ENCODE measurements at regions not wholly inside any gene's neighbourhood (a gene's known extent, or its start where the extent isn't known, plus 50 kb on each side); places are given as distances from the start of the nearest gene placed in this dataset.
A peak's percentile ranks its signal among the peaks of the same experiment; 100 is the strongest.

DNA sequence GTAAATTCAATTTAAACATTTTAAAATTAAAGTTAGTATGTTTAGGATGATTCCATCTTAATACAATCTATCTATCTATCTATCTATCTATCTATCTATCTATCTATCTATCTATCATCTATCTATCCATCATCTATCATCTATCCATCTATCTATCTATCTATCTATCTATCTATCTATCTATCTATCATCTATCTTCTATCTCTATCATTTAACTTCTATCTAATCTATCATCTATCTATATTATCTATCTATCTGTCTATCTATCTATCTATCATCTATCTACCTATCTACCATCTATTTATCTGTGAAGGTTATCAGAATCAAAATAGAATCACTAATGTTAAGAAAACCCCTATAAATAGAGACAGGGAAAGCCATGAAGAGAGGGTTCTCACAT lies 78.3 kb downstream of the RAMP3 start:
- no peak for DNase-seq

DNA sequence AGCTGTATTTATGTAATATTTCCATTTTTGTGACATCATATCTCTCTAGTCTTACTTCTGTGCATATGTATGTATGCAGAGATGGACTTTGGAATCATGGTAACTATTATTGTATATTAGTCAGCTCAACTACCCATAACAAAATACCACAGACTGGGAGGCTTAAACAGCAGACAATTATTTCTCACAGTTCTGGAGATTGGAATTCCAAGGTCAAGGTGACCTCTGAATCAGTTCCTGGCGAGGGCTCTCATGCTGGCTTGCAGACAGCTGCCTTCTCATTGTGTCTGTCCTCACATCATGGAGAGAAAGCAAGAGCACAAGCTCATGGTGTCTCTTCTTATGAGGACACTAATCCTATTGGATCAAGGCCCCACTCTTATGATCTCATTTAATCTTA lies 79.1 kb downstream of the RAMP3 start:
- DNase-seq: no peak

DNA sequence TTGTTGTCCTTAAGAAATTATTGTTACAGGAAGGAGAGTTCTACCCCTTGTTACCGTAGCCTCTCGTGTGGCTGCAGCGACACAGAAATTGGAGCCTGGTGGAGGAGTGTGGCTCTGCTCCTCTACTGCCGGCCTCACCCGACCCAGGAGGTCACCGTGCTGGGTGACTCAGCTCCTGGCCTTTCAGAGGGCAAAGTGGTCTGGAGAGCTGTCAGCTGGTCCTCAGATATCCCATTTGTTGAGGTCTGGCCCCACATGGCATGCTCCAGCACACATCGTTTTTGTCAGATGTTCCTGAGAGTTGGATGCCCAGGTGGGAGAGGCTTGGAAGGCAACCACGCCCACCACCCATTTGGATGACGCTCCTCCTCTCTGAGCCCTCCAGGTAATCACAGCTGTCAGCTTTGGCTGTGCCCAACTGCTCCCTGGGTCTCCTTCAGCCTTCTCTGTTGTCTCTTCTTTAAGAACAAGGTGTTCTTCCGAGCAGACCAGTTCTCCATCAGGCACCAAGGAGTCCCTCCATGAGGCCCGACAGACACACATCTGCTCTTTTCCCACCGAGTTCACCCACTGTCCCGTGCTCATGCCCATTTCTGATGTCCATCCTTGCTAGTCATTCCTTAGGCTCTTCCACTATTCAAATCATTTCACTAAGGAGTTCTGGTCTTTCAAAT lies 80.3 kb downstream of the RAMP3 start:
- no peak for DNase-seq

DNA sequence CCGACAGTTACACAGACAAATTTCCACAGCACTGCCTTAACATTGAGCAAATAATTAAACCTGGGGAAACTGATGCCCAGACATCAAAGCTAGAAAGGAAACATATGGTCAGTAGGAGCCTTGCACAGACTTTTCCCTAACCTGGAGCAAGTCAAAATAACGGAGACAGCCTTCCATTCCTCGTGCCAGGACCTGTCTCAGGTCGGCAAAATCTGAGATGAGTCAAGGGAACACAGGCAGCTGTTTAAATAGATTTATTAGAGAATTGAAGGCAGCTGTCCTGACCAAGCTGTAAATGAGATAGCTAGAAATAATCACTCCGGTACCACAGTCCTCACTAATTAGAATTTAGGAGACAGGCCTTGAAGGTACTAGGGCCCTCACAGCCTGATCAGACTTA lies 81.2 kb downstream of the RAMP3 start:
- DNase-seq: no peak

DNA sequence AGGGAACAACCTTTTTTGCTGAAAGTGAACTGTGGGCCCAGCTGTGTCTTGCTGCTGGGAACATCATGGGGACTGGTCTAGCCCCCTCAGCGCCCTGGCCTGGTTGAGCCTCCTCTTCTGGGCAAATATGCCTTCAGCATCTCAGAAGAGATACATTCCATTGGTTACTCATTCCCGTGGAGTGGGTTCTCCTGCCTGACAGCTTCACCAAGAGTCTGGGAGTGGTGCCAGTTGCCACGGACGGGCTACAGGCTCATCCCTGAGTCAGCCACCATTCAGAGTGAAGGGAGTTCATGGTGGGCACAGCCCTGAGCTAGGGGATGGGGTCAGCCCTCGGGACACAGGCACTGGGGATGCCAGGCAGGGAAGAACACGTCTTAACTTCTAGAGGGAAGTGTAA lies 81.9 kb downstream of the RAMP3 start:
- DNase-seq: no peak

DNA sequence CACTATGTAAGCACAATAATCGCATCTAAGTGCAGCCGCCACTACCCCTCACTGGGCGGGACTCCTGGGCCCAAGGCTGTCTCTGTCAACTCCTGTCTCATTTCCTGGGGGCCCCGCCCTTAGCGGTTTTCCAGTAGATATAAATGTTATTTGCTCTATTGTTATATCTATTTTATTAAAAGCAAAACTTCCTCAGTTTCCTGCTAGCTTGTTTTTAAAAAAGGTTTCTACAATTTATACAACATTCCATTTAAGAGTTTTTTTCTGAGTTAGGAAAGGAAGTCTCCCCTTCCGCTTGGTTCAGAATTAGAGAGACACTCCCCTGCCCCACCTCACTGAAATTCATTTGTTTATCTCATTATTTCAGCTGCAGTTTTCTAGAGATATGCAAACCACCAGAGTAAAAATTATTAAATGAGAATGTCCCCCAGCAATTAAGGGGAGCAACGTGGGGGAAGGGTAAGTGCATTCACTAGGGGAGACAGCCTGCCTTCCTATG lies 82.7 kb downstream of the RAMP3 start:
- no peak for DNase-seq

DNA sequence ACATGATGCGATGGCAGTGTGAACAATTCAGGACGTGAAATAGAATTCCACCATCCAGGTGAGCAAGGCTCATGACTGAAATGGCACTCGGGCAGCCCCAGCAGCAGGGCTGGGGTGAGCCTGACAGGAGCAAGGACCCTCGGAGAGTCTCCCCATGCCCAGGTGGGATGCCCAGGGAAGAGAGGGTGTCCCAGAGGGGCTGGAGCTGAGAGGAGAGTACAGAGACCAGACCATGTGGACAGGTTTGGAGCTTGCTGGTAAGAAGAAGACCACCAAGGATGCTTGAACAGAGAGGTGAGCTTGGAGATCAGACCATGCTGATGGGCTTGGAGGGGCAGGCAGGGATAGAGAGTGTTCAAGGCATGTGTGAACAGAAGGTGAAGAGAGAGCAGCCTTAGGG lies 83.3 kb downstream of the RAMP3 start:
- DNase-seq: no peak

DNA sequence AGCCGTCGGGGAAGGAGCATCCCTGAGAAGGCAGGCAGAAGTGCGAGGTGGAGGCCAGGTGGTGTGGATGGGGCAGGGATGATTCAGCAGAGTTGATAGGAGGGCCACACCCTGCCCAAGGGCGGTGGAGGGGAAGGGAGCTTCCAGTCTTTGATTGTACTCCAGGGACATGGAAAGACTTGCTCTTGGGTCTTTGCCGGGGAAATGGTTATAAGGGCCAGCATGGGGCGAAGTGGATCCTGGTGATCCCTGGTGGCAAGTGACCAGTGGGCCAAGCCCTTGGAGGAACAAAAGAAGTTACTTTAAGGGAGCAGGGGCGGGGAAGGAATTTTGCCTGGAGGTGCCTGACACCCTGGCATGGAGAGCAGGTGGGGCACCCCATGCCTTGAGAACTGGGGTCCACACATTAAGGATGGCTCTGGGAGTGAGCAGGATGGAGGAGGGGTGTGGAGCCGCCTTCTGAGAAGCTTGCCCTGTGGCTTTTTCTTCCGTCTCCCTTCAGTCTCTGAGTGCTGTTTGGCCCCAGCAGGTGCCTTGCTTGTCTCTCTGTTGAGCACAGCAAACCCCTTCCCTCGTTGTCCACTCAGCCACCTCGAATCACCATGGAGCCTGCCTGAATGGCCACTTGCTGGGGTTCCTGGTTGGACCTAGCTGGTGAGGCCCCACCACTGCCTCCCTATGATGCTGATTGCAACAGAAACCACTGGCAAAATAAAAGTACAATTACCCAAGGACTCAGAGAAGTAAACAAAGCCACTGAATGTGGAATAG lies 83.9 kb downstream of the RAMP3 start:
- no peak for DNase-seq

DNA sequence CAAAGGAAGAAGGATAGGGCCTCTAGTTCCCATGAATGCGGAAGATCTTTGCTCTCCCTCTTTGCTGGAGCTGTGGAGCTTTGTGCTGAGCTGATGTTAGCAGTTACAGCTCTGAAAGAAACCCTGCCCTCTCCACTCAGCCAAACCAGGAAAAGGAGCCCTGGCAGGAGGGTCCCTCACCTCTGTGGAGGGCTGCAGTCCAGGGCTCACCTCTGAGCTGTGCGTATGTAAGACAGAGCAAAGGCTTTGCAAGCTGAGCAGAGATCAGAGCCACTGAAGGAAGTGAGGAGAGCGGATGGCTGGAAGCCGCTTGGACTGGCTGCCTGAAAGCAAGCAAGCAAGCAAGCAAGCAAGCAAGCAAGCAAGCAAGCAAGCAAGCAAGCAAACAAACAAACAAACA lies 84.7 kb downstream of the RAMP3 start:
- DNase-seq: no peak

DNA sequence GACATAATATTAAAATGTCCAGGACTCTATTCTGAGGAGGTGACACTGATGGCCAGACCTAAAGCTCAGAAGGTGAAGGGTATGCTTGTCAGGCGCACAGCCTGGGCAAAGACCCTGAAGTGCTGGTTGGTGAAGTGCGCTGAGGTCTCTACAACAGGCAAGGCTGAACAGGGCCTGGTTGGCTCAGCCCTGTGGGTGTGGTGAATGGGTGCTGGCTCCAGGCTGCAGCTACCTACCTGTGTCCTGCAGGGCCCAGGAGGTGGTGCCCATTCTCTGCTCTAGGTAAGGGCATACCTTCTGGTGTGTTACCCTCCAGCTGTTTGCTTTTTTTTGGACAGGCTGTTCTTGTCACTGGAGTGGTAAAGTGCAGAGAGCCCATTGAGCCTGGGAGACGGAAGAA lies 85.1 kb downstream of the RAMP3 start:
- no peak for DNase-seq

DNA sequence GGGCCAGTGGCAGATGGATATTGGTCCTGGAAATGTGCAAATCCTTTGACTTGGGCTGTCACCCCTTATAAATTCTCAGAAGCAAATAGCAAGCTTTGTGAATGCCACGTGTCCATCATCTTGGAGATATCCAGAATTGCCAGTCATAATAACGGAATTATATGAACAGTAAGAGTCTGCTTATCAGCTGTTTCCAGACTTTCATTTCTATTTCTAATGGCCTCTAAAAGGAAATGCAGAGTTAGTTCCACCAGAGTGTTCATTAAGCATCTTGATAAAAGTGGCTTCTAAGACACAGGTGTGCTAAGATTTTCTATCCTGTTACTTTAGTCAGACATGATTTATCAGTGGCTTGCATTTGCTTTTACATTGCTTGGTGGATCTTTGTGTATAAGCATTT lies 87.4 kb downstream of the RAMP3 start:
- DNase-seq: no peak

DNA sequence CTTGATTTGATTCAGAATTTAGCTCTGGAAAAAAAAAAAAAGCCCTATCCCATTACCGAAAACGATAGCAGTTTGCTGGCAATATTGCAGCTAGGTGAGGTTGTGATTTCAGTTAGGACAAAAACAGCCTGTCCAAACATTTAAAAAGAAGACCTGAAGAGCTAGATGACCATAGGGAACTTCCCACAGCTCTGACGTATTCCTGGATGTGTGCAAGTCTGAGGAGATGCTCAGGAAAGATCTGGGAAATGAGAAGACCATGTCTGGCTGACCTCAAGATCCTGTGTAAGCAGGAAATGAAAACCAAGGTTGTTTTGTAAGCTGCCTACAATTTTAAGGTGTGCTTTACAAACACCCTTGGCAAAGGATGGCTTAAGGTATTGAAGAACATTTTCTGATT lies 88.7 kb downstream of the RAMP3 start:
- DNase-seq: no peak

DNA sequence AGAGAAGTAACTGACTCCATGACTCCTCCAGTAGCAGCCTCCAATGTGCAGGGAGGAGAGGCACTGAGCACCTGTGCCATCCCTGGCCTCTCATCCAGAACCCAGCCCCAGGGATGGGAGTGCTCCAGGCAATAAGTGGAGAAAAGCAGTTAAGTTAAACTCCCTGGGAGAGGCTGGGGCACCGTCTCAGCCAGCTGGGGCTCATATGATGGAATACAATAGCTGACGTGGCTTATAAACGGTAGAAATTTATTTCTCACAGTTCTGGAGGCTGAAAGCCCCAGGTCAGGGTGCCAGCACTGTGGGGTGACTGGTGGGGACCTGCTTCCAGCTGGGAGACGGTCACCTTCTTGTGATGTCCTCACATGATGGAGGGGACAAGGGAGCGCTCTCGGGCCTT lies 94.7 kb downstream of the RAMP3 start:
- no peak for DNase-seq

DNA sequence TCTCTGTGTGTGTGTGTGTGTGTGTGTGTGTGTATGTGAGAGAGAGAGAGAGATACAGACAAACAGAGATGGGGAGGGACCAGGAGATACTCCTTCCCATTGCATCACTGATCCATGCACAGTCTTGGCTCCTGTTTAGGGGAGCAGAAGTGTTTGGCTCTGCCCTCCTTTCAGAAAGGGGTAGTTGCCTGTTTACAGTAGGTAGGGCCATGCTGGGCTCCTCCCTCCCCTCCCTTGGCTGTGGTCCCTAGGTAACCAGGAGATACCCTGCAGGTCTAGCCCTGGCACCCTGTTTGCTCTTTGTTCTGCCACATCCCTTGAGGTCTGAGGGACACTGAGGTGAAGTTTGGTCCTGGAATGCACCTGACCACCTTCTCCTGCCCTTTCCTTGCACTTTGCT lies 95.3 kb downstream of the RAMP3 start:
- DNase-seq: no peak

DNA sequence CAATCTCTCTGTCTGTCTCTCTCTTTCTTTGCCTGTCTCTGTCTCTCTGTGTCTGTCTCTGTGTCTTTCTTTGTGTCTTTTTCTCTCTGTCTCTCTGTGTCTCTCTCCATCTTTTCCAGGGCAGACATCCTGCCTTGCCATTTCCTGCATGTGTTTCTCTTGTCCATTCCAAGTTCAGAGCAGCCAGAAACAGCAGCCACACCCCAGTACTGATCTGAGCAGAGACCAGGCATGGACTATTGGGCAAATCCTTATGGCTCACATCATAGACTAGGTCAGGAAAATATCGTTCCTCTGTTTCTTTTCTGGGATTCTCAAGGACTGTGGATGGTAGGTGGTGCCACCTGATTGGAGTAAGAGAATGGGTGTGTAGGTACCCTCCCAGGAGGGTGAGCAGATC lies 95.8 kb downstream of the RAMP3 start:
- no peak for DNase-seq

DNA sequence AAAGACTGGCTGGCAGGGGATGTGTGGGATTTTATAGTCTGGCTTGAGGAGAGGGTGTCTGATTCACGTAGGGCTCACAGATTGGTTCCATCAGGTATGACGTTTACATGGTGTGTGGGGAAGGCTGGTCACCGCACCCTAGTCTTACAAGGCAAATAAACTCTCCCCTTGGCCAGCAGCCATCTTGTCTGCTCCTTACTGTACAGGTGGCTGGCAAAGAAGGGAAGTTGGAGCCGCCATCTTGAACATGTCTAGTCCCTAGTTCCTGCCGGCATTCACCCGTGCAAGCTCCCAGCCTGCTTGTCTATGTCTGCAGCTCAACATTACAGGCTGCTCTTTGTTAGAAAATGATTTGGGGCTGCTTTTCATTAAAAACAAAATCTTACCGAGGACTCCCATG lies 97.6 kb downstream of the RAMP3 start:
- DNase-seq: no peak

DNA sequence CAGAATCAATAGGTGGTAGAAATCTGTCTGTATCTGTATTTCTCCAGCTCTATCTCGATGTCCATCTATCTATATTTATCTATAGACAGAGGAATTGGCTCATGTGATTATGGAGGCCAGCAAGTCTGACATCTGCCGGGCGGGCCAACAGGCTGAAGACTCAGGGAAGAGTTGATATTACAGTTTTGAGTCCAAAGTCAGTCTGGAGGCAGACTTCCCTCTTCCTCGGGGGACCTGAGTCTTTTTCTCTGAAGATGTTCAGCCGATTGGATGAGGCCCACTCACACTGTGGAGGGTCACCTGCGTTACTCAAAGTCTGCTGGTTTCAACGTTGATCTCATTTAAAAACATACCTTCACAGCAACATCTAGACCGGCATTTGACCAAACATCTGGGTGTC lies 98.7 kb downstream of the RAMP3 start:
- no peak for DNase-seq

DNA sequence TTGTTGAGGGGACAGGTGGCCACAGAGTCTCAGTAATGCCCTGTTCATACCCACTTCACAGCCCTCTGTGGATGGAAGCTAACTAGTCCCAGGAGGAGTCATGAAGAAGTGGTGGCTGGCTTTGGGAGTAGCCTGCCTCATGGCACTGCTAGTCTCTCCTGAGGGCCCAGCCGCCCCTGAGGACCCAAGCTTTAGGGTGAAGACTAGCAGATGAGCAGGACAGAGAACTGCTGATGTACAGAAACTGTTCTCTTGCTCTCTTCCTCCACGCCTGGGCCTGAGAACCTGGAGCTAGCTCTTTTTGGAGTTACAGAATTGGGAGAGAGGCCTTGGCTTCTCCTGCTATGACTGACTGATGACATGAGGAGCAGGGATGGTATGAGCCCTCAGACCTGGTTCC lies 99.2 kb downstream of the RAMP3 start:
- no peak for DNase-seq

DNA sequence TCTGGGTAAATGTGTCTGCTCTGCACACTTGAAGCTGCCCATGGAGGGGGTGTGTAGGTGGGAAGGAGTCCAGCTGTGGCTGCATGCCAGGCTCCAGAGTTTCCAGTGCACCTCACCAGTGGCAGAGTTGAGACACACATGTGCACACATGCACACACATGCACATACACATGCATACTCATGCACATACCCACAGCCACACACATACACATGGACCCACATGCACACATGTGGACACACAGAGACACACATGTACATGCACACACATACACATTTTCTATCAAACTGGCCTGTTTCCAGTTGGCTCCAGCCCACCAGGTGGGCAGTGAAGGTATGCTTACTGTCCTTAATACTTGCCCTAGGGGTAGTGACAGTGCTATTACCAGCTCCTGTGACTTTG lies 99.7 kb downstream of the RAMP3 start:
- no peak for DNase-seq

DNA sequence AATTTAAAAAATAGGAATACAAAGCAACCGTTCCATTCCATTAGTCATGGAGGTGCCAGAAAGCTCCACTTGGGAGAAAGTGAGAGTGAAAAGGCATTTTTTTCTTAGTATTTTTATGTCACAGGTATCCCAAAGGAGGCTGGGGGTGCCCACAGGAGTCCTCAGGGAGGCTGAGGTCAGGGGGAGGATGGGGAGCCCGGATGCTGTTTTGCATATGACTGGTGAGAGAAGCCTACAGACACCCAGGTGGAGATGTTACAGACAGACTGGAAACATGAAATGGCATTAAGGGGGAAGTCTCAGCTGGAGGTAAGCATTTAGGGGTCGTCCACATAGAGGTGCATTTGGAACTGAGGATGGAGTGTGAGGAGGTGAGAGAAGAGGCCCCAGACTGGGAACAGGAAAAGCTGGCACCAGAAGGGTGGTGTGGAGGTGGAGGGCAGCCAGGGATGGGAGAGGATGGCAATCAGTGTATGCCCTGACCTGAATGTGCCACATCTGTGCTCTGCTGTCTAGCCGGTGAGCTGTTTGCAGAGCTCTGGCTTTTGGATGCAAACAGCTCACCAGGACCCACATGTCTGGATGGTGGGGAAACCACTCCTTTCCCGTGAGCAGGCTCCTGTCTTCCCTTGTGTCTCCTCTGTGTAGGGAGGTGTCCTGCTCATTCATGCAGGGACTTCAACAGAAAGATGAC lies 101.1 kb downstream of the RAMP3 start:
- DNase-seq: no peak

DNA sequence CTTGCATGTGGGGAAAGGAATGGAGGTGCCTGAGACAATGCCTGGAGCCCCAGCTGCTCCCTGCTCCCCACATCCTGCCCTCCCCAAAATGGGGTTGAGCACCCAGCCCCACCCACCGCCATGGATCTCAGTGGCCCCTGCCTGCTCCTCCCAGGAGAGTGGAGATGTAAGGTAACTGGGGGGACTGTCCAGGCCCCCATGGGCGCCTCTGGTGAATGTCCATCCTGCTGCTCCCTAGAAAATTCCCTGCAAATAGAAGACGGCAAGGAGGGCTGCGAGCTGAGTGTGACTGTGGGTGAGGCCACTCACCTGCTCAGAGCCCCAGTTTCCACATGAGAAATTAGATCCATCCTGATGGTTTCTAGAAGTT lies 101.6 kb downstream of the RAMP3 start:
- DNase-seq: no peak

DNA sequence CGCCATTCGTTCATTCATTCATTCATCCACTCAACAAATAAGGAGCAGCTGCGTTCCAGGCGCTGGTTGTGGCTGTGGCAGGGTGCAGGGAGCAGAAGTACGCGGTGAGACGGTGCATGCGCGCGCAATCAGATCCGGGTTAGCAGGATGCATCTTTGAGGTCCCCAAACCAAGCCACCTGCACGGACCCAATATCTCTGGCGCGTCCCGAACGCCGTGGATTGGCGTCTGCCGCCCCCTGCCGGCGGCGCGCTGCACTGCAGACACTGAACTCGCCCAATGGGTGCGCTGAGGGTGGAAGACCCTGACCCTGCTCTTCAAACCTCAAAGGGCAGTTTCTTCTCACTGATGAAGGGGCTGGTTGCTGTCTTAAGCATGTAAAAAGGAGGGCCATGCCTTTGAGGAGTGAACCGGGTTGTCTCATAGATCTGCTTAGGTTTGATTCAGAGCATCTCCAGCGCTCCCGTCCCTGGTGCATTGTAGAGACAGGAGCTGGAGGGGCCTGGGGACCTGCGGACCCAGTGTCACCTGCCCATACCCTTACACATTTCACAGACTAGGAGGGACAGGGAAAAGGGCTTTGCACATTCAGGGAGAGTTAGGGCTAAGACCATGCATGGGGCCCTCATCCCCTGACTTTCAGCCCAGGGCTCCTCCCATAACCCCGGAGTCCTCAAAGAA lies 102.5 kb downstream of the RAMP3 start:
- peak; percentile 73 for DNase-seq

DNA sequence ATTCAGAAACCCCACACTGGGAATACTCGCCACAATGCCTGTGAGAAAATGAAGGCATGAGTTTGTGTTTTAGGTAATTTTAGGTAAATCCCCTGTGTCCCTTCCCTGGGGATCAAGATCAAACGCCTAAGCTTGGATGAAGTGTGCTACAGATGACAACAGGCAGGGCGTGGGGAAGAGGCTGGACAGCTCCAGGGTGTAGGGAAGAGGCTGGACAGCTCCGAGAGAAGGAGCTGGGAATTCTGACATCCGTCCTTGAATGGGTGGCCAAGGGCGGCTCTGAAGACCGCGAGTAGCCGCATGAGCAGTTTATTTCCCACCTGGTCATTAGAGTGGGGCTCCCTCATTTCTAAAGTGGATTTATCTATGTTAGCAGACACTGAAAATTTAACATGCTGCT lies 109.7 kb downstream of the RAMP3 start:
- no peak for DNase-seq

DNA sequence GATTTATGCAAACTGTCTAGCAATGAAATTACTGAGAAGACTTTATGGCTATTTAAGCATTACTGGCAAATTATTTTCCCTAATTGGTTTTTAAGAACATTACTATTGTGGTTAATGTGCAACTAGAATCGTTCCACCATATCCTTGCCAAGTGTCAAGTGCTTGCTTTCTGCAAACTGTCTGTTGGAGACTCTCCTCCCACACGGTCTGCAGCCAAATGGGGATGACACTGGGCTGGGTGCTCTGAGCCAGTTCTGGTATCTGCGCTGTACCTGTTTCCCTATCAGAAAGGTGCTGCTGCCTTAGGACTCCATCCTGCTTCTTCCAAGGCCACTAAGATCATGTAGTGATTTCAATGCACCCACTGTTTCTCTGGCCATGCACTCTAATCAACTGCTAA lies 110.4 kb downstream of the RAMP3 start:
- DNase-seq: no peak

Measured in stimulated activated CD4-positive, alpha-beta T cell treated with anti-CD3 and anti-CD28 coated beads, Interleukin-1b, Interleukin-23, amount 100 ng/mL, for 48 hours (primary cell).